ENCODE measurements at regions not wholly inside any gene's neighbourhood (a gene's known extent, or its start where the extent isn't known, plus 50 kb on each side); places are given as distances from the start of the nearest gene placed in this dataset.

GRCh38 chr4:11791797-11792196, 363.1 kb upstream of the HS3ST1 start (continued):
- TF ChIP-seq CHD7 (IDR thresholded peaks at IDR 0.05; ENCODE audit: insufficient replicate concordance, low read length) = no peak
- TF ChIP-seq SIX5 (IDR thresholded peaks at IDR 0.05; ENCODE audit: low read depth, low read length) = no peak
- TF ChIP-seq SAP30 (IDR thresholded peaks at IDR 0.05; ENCODE audit: insufficient read depth, insufficient replicate concordance, low read length) = no peak
- TF ChIP-seq ZNF274 (IDR thresholded peaks at IDR 0.05; ENCODE audit: borderline replicate concordance, extremely low read depth, low read length) = no peak
- no peak for TF ChIP-seq SUZ12 (IDR thresholded peaks at IDR 0.05; ENCODE audit: low read length)
- no peak for TF ChIP-seq TAF1 (IDR thresholded peaks at IDR 0.05; ENCODE audit: low read depth, low read length)
- no peak for TF ChIP-seq KDM4A (IDR thresholded peaks at IDR 0.05; ENCODE audit: low read depth, low read length, severe bottlenecking)
- TF ChIP-seq ATF3 (IDR thresholded peaks at IDR 0.05; ENCODE audit: insufficient read depth, low read depth, low read length) = no peak
- TF ChIP-seq BACH1 (IDR thresholded peaks at IDR 0.05; ENCODE audit: low read length) = no peak
